Thymus (tissue), 11 donors: ENCODE measurements at regions not wholly inside any gene's neighbourhood (a gene's known extent, or its start where the extent isn't known, plus 50 kb on each side); places are given as distances from the start of the nearest gene placed in this dataset.

Experiments used
- DNase-seq, 9 donors: peaks; one replicate each; pipeline ENCODE4 v3.0.0-alpha.2; 2013; ENCODE audit warnings: low spot score in 9 of 9, low read depth in 6 of 9, missing footprints in 1 of 9
- H3K27ac ChIP-seq, 2 donors: one replicate each; pipeline ENCODE4 v1.5.1; 2013; ENCODE audit warnings: control low read depth in 1 of 2, low read depth in 1 of 2, low read length in 1 of 2, mild to moderate bottlenecking in 1 of 2, moderate library complexity in 1 of 2
- H3K27me3 ChIP-seq, 2 donors: one replicate each; pipeline ENCODE4 v1.5.1; 2013; ENCODE audit warnings: low read length in 1 of 2; ENCODE audit not compliant: control insufficient read depth in 2 of 2, insufficient read depth in 1 of 2
- H3K36me3 ChIP-seq, 2 donors: one replicate each; pipeline ENCODE4 v1.5.1; 2013; ENCODE audit warnings: low read length in 1 of 2, mild to moderate bottlenecking in 1 of 2, moderate library complexity in 1 of 2; ENCODE audit not compliant: control insufficient read depth in 2 of 2, insufficient read depth in 2 of 2
- H3K4me1 ChIP-seq, 2 donors: one replicate each; pipeline ENCODE4 v1.5.1; 2013; ENCODE audit warnings: low read length in 2 of 2; ENCODE audit not compliant: control insufficient read depth in 2 of 2, insufficient read depth in 2 of 2
- H3K4me3 ChIP-seq, 2 donors: one replicate each; pipeline ENCODE4 v1.5.1; 2013; ENCODE audit warnings: low read length in 2 of 2, control low read depth in 1 of 2, mild to moderate bottlenecking in 1 of 2
- H3K9me3 ChIP-seq, 2 donors: one replicate each; pipeline ENCODE4 v1.5.1; 2013; ENCODE audit warnings: low read length in 1 of 2, mild to moderate bottlenecking in 1 of 2; ENCODE audit not compliant: control insufficient read depth in 2 of 2, insufficient read depth in 1 of 2
- WGBS: extraction: QIAGEN DNeasy Blood & Tissue Kit; methylation state at CpG from one replicate; pipeline ENCODE4 v1.1.7; 2013; 5-methylcytosine and 5-hydroxymethylcytosine counted together
- donor health status: healthy.

GRCh38 chr18:14031053-14031452 lies 101.2 kb downstream of the ZNF519 start:
- H3K36me3 ChIP-seq, result no peaks in the 10 kb centered on the region
- no peak for DNase-seq
- no peaks in the 10 kb centered on the region for H3K27me3 ChIP-seq
- no peaks in the 10 kb centered on the region for H3K9me3 ChIP-seq
- WGBS, result 95% methylated on average over 7 of the region's 7 CpGs
- no peak overlapping the region for H3K4me3 ChIP-seq
- H3K27ac ChIP-seq, result no peak overlapping the region
- no peaks in the 10 kb centered on the region for H3K4me1 ChIP-seq

- H3K27me3 ChIP-seq, result no peaks in the 10 kb centered on the region
- H3K36me3 ChIP-seq, result no peaks in the 10 kb centered on the region
- H3K9me3 ChIP-seq, result no peaks in the 10 kb centered on the region
- no peak overlapping the region for H3K4me3 ChIP-seq
- H3K27ac ChIP-seq, result no peak overlapping the region
- no peak for DNase-seq
- H3K4me1 ChIP-seq, result no peaks in the 10 kb centered on the region
Measured at GRCh38 chr18:14029512-14029911, 102.7 kb downstream of the ZNF519 start.

GRCh38 chr18:14026199-14026598 lies 106.0 kb downstream of the ZNF519 start:
- 46% methylated on average over 4 of the region's 4 CpGs for WGBS
- Histone ChIP-seq H3K9me3 (no peaks in the 10 kb centered on the region), H3K36me3 (no peaks in the 10 kb centered on the region), H3K4me3 (no peak overlapping the region), H3K4me1 (no peaks in the 10 kb centered on the region), H3K27ac (no peak overlapping the region), H3K27me3 (no peaks in the 10 kb centered on the region)
- DNase-seq, result no peak

- WGBS, result 52% methylated on average over 1 of the region's 1 CpG
- Histone ChIP-seq H3K27ac (no peak overlapping the region), H3K36me3 (no peaks in the 10 kb centered on the region), H3K27me3 (no peaks in the 10 kb centered on the region), H3K4me3 (no peak overlapping the region), H3K9me3 (no peaks in the 10 kb centered on the region), H3K4me1 (no peaks in the 10 kb centered on the region)
- DNase-seq, result no peak
Measured at GRCh38 chr18:14025306-14025940, 106.8 kb downstream of the ZNF519 start.

- no peak overlapping the region for H3K27ac ChIP-seq
- no peaks in the 10 kb centered on the region for H3K27me3 ChIP-seq
- DNase-seq, result no peak
- WGBS, result 47% methylated on average over 1 of the region's 1 CpG
- H3K36me3 ChIP-seq, result no peaks in the 10 kb centered on the region
- no peaks in the 10 kb centered on the region for H3K9me3 ChIP-seq
- H3K4me1 ChIP-seq, result no peaks in the 10 kb centered on the region
- no peak overlapping the region for H3K4me3 ChIP-seq
Measured at GRCh38 chr18:14015416-14015815, 100.1 kb upstream of the MC2R start.

- H3K4me3 ChIP-seq, result no peak overlapping the region
- no peaks in the 10 kb centered on the region for H3K9me3 ChIP-seq
- H3K36me3 ChIP-seq, result no peaks in the 10 kb centered on the region
- H3K27ac ChIP-seq, result no peak overlapping the region
- no peaks in the 10 kb centered on the region for H3K4me1 ChIP-seq
- H3K27me3 ChIP-seq, result no peaks in the 10 kb centered on the region
- no peak for DNase-seq
- WGBS, result 88% methylated on average over 1 of the region's 1 CpG
Measured at GRCh38 chr18:14014456-14014855, 99.1 kb upstream of the MC2R start.

- no peaks in the 10 kb centered on the region for H3K4me1 ChIP-seq
- H3K27ac ChIP-seq, result no peak overlapping the region
- no peaks in the 10 kb centered on the region for H3K27me3 ChIP-seq
- no peaks in the 10 kb centered on the region for H3K9me3 ChIP-seq
- 81% methylated on average over 7 of the region's 7 CpGs for WGBS
- DNase-seq, result no peak
- no peaks in the 10 kb centered on the region for H3K36me3 ChIP-seq
- H3K4me3 ChIP-seq, result no peak overlapping the region
Measured at GRCh38 chr18:14000884-14001283, 85.5 kb upstream of the MC2R start.

GRCh38 chr18:13999231-13999630 lies 83.9 kb upstream of the MC2R start:
- H3K27ac ChIP-seq, result no peak overlapping the region
- H3K4me1 ChIP-seq, result no peaks in the 10 kb centered on the region
- H3K27me3 ChIP-seq, result no peaks in the 10 kb centered on the region
- no peaks in the 10 kb centered on the region for H3K36me3 ChIP-seq
- H3K9me3 ChIP-seq, result no peaks in the 10 kb centered on the region
- no peak for DNase-seq
- WGBS, result 83% methylated on average over 5 of the region's 5 CpGs
- H3K4me3 ChIP-seq, result no peak overlapping the region

- no peaks in the 10 kb centered on the region for H3K9me3 ChIP-seq
- no peaks in the 10 kb centered on the region for H3K4me1 ChIP-seq
- H3K27me3 ChIP-seq, result no peaks in the 10 kb centered on the region
- DNase-seq, result no peak
- H3K36me3 ChIP-seq, result no peaks in the 10 kb centered on the region
- 81% methylated on average over 9 of the region's 9 CpGs for WGBS
- no peak overlapping the region for H3K4me3 ChIP-seq
- H3K27ac ChIP-seq, result no peak overlapping the region
Measured at GRCh38 chr18:13998571-13998970, 83.2 kb upstream of the MC2R start.

- no peaks in the 10 kb centered on the region for H3K9me3 ChIP-seq
- WGBS, result 83% methylated on average over 5 of the region's 5 CpGs
- no peak overlapping the region for H3K27ac ChIP-seq
- no peaks in the 10 kb centered on the region for H3K4me1 ChIP-seq
- no peak for DNase-seq
- no peak overlapping the region for H3K4me3 ChIP-seq
- no peaks in the 10 kb centered on the region for H3K27me3 ChIP-seq
- H3K36me3 ChIP-seq, result no peaks in the 10 kb centered on the region
Measured at GRCh38 chr18:13993730-13994129, 78.4 kb upstream of the MC2R start.
